ENCODE measurements at regions not wholly inside any gene's neighbourhood (a gene's known extent, or its start where the extent isn't known, plus 50 kb on each side); places are given as distances from the start of the nearest gene placed in this dataset.

GRCh38 chr2:16608661-16609643, 56.7 kb downstream of the CYRIA start:
- TF ChIP-seq CTCF (IDR thresholded peaks at IDR 0.05): peak; percentile 91
- no peak for TF ChIP-seq EZH2 (IDR thresholded peaks at IDR 0.05; ENCODE audit: borderline replicate concordance, insufficient read depth, low read depth, low read length, poor library complexity, severe bottlenecking)

Data from B cell (primary cell).